HuH-7 (cell line): ENCODE measurements at regions not wholly inside any gene's neighbourhood (a gene's known extent, or its start where the extent isn't known, plus 50 kb on each side); places are given as distances from the start of the nearest gene placed in this dataset.

ENCODE experiments used
- DNase-seq: peaks from one replicate; pipeline ENCODE4 v3.0.0; 2011; ENCODE audit warnings: low spot score

DNA sequence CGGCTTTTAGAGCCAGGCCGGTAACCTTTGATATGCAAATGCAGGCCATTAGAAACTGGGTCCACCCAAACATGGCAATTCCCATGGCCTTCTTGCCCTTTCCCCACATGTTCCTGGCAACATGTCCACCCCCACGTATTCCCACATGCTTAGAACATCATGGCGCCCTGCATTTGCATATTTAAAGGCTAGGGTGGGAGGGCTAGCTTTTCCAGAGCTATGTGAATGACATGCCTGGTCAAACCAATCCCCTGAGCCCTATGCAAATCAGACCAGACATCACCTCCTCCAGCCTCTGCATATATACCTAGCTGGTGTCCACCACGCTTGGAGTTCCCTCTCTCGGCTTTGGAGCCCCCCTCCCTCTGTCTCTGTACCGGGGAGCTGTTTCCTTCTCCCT is 481.9 kb downstream of the CDH2 start:
- no peak for DNase-seq

DNA sequence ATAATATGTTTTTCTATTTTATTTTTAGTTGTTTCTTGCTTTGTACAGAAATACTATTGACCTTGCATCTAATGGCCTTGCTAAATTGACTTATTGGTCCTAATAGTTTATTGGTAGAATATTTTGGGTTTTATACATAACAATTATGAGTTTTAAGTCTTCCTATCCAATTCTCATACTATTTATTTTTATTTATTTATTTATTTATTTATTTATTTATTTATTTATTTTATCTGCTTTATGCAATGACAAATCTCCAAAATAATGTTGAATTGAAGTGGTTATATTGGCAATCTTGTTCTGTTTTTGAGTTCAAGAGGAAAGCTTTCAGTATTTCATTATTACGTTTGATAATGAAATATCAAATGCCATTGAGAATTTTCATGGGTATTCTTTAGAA is 488.3 kb downstream of the CDH2 start:
- DNase-seq = no peak

DNA sequence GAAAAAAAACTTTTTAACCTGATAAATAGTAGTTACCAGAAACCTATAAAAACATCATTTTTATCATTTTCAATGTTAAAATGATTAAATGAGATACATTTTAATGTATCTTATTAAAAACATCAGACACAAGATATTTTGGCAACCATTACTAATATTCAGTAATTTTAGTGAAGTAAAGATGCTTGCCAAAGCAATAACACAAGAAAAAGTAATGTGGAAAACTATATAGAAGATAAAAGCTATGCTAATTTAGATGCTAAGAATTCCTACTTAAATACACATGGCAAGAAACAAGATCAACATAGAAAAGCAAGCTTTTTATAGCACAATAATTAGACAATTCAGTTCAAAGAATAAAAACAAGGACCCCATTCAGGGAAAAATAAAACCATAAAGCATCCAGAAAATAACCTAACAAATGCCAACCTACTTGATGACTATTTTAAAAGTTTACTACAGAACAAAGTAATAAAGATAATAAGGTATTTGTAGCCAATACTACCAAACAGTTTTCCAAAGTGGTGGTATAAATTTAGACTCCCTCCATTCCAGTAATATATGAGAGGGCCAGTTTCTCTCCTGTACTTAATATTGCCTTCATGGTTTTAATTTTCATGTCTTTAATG is 489.5 kb downstream of the CDH2 start:
- no peak for DNase-seq

DNA sequence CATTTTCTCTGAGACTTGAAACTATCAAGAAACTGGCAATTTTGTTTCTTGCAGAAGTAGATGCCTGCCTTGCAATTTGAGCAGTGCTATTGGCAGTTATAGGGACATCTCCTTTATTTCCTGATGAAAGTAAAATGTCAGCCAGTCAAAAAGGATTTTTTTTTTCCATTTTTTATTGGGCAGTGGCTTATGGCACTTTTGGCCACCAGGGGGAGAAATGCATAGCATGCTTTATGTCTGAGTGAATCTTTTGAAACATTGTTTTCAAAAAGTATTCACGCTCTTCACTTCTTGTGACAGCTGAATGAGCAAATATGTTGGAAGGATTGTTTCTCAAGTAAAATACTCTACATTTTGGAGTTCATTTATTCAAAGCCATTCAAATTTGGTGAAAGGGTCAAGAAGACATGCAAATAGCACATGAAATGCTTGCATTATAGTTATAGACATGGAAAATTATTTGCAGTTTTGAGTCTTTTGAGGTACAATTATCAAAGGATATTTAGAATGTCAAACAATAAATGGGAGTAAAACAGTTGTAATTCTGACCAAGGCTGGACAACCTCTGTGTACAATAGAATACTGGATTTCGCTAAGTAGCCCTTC is 491.0 kb downstream of the CDH2 start:
- DNase-seq = peak; percentile 13

DNA sequence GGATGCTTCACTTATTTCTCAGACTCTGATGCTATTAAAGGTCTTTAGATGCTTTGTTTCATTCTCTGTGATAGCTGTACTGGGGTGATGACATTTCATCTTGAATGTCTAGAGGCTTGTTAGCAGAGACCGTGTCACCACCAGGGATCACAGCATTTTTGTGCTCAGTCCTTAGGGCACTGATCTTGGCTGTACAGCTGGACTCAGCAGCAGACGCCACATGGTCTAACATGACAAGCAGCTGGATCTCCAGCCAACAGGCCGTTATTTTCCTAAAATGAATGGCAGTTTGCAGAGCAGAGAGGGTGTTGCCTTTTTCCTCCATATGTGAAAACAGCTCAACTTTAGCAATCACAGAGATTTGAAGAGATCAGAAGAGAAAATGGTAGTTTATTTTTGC is 491.8 kb downstream of the CDH2 start:
- DNase-seq = no peak

DNA sequence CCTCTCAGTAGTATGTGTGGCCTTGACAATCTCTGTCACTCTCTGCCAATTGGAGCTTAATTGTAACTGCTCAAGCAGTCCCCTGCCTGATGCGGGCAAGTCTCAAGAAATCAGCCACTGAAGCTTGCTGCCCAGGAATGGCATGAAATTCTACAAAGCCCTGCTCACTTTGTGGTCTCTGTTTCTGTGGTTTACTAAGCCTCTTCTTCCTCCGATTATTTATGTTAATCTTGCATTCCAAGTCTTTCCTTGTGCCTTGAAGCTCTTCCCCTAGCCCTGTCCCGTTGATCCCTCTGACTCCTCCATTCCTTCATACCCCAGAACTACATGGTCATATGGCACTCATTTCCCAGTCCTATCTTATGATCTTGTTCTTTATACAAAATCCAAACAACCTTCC is 489.3 kb upstream of the CHST9 start:
- no peak for DNase-seq

DNA sequence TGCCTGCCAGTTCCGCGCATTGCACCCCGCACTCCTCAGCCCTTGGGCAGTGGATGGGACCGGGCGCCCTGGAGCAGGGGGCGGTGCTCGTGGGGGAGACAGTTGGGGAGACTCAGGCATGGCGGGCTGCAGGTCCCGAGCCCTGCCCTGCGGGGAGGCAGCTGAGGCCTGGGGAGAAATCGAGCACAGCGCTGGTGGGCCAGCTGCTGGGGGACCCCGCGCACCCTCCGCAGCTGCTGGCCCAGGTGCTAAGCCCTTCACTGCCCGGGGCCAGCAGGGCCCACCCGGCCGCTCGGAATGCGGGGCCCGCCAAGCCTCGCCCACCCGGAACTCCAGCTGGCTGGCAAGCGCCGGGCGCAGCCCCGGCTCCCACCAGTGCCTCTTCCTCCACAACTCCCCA is 488.8 kb upstream of the CHST9 start:
- DNase-seq = no peak

DNA sequence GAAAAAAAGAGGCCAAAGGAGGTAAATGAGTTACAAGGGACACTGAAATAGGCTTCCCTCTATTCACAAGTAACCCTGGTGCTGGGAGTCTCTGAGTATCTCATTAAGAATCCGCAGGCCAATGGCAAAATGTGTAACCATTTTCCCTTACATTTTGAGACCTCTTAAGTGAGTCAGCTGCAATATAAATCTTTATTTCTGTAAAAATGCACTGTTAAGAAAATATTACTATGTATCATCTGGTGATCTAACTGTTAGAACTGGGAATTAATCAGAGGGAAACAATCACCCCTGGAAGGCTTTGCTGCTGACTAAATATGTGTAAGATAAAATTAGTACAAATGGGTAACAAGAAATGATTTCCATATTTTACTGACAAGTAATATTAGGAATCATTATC is 483.1 kb upstream of the CHST9 start:
- DNase-seq = no peak

DNA sequence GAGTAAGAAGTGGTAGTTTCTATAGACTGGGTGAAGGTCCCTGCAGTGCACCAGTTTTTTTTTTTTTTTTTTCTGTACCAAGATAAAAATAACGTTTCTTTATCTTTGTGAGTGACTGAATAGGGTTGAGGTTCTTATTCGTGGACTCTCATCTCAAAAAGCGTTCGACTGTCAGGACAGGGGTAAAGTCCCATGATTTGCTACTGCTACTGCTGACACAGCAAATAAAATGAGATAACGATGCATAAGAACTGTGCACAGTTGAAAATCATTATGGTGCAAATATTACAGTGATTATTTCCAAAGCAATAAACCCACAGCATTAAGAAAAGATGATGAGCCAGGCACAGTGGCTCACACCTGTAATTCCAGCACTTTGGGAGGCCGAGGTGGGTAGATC is 482.0 kb upstream of the CHST9 start:
- no peak for DNase-seq

DNA sequence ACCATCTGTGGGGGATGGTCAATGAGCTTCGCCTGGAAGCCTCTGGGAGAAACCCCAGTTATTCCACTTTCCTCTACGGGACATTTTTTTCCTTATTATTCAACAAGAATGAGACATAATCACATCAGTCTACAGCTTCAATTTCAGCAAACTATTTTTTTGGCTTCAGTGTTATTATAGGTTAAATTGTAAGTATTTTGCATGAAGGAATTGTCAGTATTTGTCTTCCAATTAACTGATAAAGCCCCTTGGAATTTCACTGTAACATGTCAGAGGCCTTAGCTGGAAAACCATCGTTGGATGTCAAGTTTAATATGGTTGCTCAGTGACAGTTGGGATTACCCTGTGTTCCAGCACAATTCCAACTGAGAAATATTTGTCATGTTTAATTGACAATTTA is 480.9 kb upstream of the CHST9 start:
- no peak for DNase-seq

DNA sequence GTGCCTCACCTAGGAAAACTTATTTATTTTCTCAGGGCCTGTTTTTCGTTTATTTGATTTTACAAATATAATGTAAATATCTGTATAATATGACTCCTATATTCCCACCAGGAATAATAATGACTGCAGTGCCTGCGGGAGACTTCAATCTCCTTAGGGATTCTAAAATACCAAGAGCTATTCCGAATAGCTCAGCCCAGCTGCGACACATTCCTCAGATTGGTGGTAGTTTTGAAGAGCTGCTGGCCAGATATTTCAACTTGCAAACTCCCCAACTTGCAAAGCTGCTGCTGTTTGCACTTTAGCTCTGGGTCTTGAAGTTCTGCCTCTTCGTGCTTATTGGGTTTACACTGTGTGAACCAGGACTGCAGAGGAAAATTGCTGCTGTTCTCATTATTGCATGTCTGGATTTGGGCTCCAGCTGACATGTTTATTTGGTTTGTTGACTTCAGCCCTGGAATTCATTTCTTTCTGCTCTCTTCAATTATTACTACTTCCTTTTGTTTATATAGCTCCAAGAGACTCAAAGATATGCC is 480.2 kb upstream of the CHST9 start:
- DNase-seq = no peak

DNA sequence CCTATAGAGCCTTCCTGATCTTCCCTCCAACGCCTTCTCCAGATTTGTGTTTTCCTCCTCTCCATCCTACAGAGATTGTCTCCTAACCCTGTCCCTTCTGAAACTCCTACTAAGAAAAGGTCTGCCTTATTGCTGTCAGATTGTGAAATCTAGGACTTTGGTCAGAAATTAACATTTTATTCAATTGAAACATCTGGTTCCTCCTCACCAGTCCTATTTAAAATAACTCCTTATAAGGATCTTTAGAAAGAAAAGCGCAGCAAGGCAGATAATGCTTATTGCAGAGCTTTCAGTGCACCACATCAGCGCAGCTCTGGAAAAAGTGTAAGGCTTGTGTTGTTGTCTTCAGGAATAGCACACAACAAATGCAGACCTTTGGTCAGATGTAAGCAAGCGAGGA is 477.8 kb upstream of the CHST9 start:
- no peak for DNase-seq

DNA sequence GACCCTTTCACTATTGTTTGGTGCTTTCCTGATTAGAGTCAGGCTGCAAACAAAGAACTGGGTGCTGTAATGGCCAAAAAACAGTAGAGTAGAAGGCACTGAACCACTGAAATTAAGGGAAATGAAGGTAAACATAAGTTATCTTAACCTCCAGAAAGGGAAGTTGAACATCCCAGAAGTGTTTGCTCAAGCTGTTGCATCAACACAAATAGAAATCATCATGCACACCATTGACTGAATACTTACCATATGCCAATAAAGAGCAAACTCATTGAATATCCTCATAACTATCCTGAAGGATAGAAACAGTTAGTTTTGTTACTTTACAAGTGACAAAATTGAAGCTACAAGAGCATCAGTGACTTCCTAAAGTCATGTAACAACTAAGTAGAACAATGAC is 477.4 kb upstream of the CHST9 start:
- no peak for DNase-seq

DNA sequence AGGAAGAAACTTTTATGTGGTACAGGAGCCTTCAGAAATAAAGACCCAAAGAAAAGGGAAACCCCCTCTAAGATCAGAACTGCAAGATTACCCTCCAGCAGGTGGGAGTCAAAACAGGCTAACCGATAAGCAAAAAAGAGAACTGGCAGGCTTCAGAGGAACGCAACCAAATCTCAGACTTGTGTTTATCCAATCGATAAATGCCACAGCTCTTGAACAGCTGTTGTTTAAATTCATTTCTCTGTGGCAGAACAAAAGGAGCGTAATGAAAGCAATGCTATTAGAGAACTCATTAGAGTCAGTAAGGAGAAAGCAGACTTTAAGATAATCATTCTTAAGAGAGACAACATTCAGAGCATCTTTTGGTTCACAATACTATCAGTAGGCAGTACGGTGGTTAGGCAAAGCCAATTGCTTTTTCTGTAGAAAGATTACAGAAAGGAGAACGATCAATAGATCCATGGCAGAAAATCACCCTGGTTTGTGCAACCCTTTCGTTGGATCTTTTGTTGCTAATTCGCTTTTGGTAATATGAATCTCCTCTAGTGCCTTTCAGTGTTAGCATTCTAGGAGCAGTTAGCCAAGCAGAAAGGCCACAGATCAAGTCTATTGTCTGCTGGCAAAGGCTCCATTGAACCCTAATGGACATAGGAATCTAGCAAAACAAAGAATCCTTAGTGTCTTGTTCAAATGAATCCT is 476.4 kb upstream of the CHST9 start:
- no peak for DNase-seq

DNA sequence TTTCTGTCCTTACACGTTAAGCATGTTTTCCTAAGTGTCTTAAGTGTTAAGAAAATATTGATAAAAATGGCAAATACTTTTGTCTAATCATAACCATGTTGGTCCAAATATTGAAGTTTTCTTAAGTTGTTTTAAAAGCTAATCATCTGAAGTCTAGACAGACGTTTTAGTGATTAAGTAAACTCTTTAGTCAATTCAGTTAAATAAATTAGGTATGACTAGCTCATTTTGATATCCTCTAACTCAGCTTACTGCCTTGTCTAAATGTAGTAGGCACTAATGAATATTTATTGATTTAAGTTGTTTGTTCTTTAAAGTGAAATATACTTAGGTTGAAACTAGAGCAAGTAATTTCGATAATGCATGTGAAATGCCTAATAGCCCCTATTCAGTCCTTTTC is 471.8 kb upstream of the CHST9 start:
- DNase-seq = no peak

DNA sequence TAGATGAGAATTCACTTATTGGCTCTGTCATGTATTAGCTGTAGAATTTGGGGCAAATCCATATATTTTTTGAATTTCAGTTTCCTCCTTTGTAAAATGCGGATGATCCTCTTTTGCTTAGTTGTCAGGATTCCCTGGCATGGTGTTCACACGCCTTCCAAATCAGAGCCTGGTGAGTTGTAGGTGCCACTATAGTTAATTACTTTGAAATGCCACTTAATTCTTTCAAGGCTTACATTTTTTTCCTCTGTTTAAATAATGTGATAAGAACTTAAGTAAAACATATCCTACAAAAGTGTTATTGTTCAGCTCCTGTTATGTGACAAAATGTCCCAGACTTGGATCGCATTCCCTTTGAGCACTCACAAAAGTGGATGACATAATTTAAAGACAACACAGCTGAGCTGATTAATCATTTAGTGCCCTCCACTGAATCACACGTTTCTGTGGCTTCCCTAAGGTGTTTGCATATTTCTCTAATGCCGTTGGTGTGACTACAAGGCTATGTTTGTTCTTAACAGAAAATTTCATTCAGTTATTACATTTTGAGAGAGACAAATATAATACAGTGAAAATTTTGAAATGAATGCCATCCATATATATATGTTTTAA is 471.2 kb upstream of the CHST9 start:
- no peak for DNase-seq

DNA sequence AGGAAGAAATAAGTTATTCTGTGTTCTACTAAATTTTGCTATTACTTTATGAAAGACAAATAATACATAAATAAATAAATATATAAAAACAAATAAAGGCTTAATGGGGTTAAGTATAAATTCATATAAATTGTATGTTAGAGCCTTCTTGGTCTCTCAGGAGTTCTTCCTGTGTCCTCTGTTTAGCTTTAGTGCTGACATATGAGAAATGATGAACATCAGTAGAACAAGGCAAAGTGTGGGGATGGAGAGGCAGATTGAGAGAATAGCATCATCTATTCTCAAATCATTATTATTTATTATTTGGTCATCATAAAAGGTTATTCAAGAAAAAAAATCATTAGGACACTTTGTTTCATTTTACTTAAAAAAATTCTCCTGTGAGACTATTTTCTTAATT is 468.1 kb upstream of the CHST9 start:
- DNase-seq = no peak

DNA sequence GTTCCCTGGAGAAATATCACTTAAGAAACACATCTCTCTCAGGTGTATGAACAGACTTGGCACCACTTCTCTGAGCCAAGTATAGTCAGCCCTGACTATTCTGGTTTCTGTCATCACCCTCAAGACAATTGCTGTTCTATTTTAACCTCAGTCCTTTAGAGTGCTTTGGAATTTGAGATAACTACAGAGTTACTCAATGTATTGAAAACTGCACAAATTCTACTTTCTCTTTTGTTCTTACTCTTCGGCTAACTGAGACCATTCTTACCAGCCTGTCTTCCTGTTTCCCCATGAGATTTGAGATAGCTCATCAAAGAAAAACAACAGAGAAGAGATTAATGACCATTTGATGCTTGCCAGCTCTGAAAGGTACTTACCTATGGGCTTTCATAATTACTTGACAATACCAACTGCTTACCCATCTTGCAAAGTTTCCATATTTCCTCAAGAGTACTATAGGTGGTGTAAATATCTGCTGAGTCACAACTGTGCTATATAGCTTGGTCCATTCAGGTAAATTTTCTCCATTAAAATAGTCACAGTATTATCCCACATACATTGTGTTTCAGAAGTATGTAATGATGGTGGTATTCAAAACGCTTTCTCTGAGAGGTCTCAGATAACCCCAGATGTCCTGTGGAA is 467.5 kb upstream of the CHST9 start:
- no peak for DNase-seq

DNA sequence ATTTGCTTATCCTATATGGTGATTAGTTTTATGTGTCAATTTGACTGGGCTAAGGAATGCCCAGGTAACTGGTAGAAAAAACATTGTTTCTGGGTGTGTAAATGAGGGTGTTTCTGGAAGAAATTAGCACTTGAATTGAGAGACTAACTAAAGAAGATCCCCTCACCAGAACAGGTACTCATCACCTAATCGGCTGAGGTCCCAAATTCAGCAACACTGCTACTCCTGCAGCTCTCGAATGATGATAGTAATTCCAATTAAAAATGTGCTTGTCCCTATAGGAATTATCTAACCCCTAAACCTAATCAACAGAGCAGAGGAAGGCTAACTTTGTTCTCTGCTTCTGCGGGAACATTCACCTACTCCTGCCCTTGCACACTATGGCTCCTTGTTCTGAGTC is 464.5 kb upstream of the CHST9 start:
- DNase-seq = no peak

DNA sequence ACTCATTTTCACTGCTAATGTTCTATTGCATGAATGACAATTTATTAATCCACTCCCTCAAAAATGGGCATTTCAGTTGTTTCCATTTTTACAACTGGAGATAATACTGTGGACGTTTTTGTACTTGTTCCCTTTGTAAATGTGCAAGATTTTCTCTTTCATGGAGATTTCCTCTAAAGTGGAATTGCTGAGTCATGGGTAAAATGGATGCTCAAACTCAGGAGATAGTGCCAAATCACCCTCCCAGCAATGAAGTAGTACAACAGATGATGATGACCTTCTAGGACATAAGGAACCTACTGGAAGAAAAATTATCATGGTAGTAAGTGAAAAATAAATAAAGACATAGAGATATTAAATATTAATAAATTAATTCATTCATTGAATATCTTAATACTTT is 460.8 kb upstream of the CHST9 start:
- DNase-seq = no peak

DNA sequence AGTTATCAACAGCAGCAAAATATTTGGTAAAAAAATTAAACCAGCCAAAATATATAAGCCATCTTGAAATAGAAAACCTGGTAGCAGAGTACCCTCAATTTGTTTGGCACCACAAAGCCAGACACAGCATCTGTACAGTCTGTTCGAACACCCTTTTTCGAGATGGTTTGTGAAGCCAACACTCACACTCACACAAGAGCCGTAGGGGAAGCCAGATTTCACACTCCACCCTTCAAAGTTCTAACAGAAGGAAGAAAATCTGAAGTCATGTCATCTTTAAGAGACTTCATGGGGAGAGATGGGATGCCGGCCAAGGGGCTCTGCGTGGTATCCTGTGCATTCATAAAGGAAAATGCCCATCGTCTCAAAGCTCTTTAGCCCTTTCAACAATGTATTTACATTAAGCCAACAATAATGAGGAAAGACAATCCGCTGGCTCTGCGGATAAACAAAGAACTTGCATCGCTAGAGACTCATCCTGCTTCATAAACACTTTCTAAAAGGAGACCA is 451.5 kb upstream of the CHST9 start:
- no peak for DNase-seq

DNA sequence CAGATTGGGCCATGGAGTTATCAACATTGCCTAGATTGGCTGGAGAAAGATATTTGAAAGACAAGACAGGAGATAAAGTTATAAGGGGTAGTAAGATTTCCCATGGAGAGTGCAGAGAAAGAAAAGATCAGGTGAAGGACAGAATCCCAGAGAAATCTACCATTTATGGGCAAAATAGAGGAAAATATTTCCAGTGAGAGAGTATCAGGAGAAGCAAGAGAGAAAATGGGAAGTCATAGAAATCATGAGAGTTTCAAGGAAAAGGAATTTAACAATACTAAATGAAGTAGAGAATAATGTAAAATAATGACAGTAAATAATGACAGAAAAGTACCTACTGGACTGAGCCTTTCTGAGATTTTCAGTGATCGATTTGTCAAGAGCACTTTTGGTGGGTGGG is 447.6 kb upstream of the CHST9 start:
- DNase-seq = no peak
